ENCODE measurements at regions not wholly inside any gene's neighbourhood (a gene's known extent, or its start where the extent isn't known, plus 50 kb on each side); places are given as distances from the start of the nearest gene placed in this dataset.

- 0% methylated on average over 3 of the region's 3 CpGs for WGBS (ENCODE audit: insufficient coverage, low coverage, missing lambda C conversion rate)
- Histone ChIP-seq H3K79me2 (ENCODE audit: control insufficient read depth, insufficient read depth, low read length) (no peaks in the 10 kb centered on the region), H3K4me2 (ENCODE audit: insufficient read depth, low read length) (no peak overlapping the region), H3K9me1 (ENCODE audit: control insufficient read depth, insufficient read depth, low read length) (no peaks in the 10 kb centered on the region), H3K27me3 (ENCODE audit: control insufficient read depth in 2 of 2, insufficient read depth in 2 of 2, low read length in 2 of 2) (no peaks in the 10 kb centered on the region), H3K9ac (ENCODE audit: insufficient read depth in 1 of 2, low read depth in 2 of 2, low read length in 2 of 2) (no peak overlapping the region), H3K9me3 (replicated peaks; ENCODE audit: control insufficient read depth, insufficient read depth, low read depth, low read length) (no peaks in the 10 kb centered on the region; the same call in 1 of the 2 replicates), H3K27ac (ENCODE audit: extremely low read depth, low read depth, low read length) (no peak overlapping the region), H3K36me3 (ENCODE audit: control insufficient read depth, insufficient read depth, low read length) (no peaks in the 10 kb centered on the region), H2AFZ (ENCODE audit: low read depth, low read length) (no peak overlapping the region), H3K4me1 (replicated peaks in 1 of 2; ENCODE audit: control insufficient read depth in 2 of 2, insufficient read depth in 2 of 2, low read length in 2 of 2) (no peaks in the 10 kb centered on the region), H3K4me3 (no peak overlapping the region), H4K20me1 (replicated peaks; ENCODE audit: control insufficient read depth, insufficient read depth, low read length) (no peaks in the 10 kb centered on the region)
- FAIRE-seq (no peak), DNase-seq (ENCODE audit: extremely low read depth in 1 of 4, low spot score in 3 of 4) (no peak), ATAC-seq (no peak)
- no TSS peak for BruUV-seq (replicated peaks)
- ChIA-PET POLR2A (no interaction called here), CTCF (ENCODE audit: low intra/inter-chr PET ratio) (no interaction called here)
- intact Hi-C loops (cut with micrococcal nuclease): no loop called here
- in situ Hi-C loops (cut with MboI): no loop called here
- TF ChIP-seq NCOA2 (IDR thresholded peaks at IDR 0.05; ENCODE audit: partially characterized antibody in 2 of 2) (no peak), PURB (CRISPR knock-in tag; IDR thresholded peaks at IDR 0.05; ENCODE audit: low read depth) (no peak), TAF9B (IDR thresholded peaks at IDR 0.05; ENCODE audit: partially characterized antibody) (no peak), NKRF (IDR thresholded peaks at IDR 0.05; ENCODE audit: borderline replicate concordance) (no peak), ARID4B (CRISPR knock-in tag; IDR thresholded peaks at IDR 0.05) (no peak), MBD2 (IDR thresholded peaks at IDR 0.05; ENCODE audit: borderline replicate concordance, low read depth) (no peak), RBFOX2 (IDR thresholded peaks at IDR 0.05; ENCODE audit: low read depth, low read length) (no peak), ZBTB5 (IDR thresholded peaks at IDR 0.05) (no peak), FOXA3 (CRISPR knock-in tag; conservative IDR thresholded peaks at IDR 0.05 in 1 of 2, IDR thresholded peaks at IDR 0.05 in 1 of 2) (no peak), ZBTB17 (CRISPR knock-in tag; IDR thresholded peaks at IDR 0.05) (no peak)
Observed at GRCh38 chr6:153183925-153184324, 52.8 kb upstream of the RGS17 start.
